ENCODE measurements at regions not wholly inside any gene's neighbourhood (a gene's known extent, or its start where the extent isn't known, plus 50 kb on each side); places are given as distances from the start of the nearest gene placed in this dataset.

DNA sequence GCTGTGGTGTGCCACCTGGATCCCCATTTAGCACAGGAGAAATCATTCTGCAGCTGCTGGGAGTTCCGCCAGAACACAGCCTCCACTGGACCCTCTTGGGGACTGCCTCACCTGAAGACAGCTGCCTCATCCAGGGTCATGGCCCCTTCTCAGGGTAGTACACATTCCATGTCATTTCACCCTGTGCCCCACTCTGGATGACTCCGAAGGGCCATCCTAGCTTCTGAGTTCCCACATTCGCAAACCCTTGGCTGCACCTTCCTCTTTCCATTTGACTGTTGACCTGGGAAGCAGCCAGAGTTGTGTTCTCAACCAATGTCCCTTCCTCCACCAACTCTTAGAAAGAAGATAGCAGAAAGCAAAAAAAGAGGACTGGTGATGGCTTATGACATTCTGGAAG lies 125.6 kb upstream of the TBX20 start:
- no peaks in the 10 kb centered on the region for H3K4me1 Mint-ChIP-seq
- no peaks in the 10 kb centered on the region for H3K36me3 Mint-ChIP-seq
- H3K9me3 Mint-ChIP-seq, result peaks cover 0 to 6% (median 0%) of the 10 kb centered on the region in 3 donors
- ChIA-PET CTCF (no interaction called here), POLR2A (no interaction called here)
- H3K9me3 ChIP-seq, result no peaks in the 10 kb centered on the region
- H3K27me3 Mint-ChIP-seq, result peaks cover 2 to 25% of the 10 kb centered on the region in 2 donors
- H3K27ac Mint-ChIP-seq, result no peak overlapping the region
- 80% methylated on average over 3 of the region's 3 CpGs for WGBS (ENCODE audit: insufficient coverage)
- DNase-seq (no peak), ATAC-seq (replicated peaks in 1 of 4) (no peak)
- H3K27me3 ChIP-seq (replicated peaks in 1 of 2; ENCODE audit: control insufficient read depth in 2 of 2, extremely low read depth in 1 of 2, insufficient read depth in 2 of 2, low read length in 1 of 2), result peaks cover 0 to 12% of the 10 kb centered on the region in 2 experiments
- no peak overlapping the region for H3K4me3 Mint-ChIP-seq
- H3K4me1 ChIP-seq (ENCODE audit: control insufficient read depth in 1 of 2, extremely low read depth in 1 of 2, insufficient read depth in 2 of 2, low read length in 2 of 2), result no peaks in the 10 kb centered on the region
- H3K27ac ChIP-seq (ENCODE audit: low read length), result no peak overlapping the region
- no peak overlapping the region for H3K4me3 ChIP-seq (ENCODE audit: control insufficient read depth in 1 of 2, extremely low read depth in 1 of 2, low read length in 1 of 2)
- no peaks in the 10 kb centered on the region for H3K36me3 ChIP-seq (ENCODE audit: control insufficient read depth in 2 of 2, extremely low read depth in 1 of 2, insufficient read depth in 1 of 2, low read length in 1 of 2)

DNA sequence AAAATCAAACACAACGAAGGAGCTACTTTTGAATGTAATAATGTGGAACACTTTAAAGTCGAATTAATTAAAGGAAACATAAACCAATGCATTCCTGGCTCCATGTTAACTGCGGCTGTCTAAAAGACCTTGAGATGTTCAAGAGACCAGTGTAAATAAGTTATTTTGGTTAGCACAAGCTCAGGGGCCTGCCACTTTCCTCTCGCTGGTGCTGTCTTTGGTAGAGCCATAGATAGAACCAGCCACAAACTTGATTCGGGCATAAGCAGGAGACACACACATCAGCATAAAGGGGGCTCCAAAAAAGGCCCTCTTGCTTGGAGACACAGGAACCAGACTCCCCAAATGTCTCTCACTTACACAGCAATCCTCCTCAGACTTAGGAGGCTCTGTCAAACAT lies 121.6 kb upstream of the TBX20 start:
- WGBS (ENCODE audit: insufficient coverage), result 75% methylated on average over 2 of the region's 5 CpGs
- peaks cover 0 to 13% (median 0%) of the 10 kb centered on the region in 3 donors for H3K9me3 Mint-ChIP-seq
- CTCF ChIA-PET, result no interaction called here
- DNase-seq, result no peak
- Histone ChIP-seq H3K27me3 (replicated peaks in 1 of 2; ENCODE audit: control insufficient read depth in 2 of 2, extremely low read depth in 1 of 2, insufficient read depth in 2 of 2, low read length in 1 of 2) (peaks cover 0 to 12% of the 10 kb centered on the region in 2 experiments), H3K9me3 (no peaks in the 10 kb centered on the region), H3K36me3 (ENCODE audit: control insufficient read depth in 2 of 2, extremely low read depth in 1 of 2, insufficient read depth in 1 of 2, low read length in 1 of 2) (no peaks in the 10 kb centered on the region), H3K4me3 (ENCODE audit: control insufficient read depth in 1 of 2, extremely low read depth in 1 of 2, low read length in 1 of 2) (no peak overlapping the region), H3K4me1 (ENCODE audit: control insufficient read depth in 1 of 2, extremely low read depth in 1 of 2, insufficient read depth in 2 of 2, low read length in 2 of 2) (no peaks in the 10 kb centered on the region), H3K27ac (ENCODE audit: low read length) (no peak overlapping the region)
- no peak overlapping the region for H3K4me3 Mint-ChIP-seq
- H3K27me3 Mint-ChIP-seq, result peaks cover 2 to 22% of the 10 kb centered on the region in 2 donors
- POLR2A ChIA-PET, result no interaction called here
- no peaks in the 10 kb centered on the region for H3K36me3 Mint-ChIP-seq
- ATAC-seq (replicated peaks in 1 of 4), result no peak
- no peaks in the 10 kb centered on the region for H3K4me1 Mint-ChIP-seq
- H3K27ac Mint-ChIP-seq, result no peak overlapping the region

DNA sequence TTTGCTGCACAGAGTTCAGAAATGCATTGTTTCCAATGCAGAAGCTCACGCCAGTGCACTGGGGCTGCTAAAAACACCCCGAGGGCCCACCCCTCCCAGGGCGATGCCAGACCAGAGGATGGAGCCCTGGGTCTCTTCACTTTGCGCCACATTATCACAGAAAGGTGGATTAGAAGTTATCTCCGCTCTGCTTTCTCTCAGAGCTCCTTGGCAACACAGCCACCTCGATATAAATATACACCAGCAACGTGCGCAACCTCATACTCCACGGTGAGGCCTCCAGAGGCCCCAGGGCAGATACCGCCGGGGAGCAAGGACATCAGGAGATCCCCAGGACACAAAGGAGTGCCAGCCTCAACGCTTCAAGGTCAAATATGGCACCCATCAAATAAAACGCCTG lies 121.0 kb upstream of the TBX20 start:
- H3K27me3 Mint-ChIP-seq, result peaks cover 2 to 21% of the 10 kb centered on the region in 2 donors
- H3K4me1 ChIP-seq (ENCODE audit: control insufficient read depth in 1 of 2, extremely low read depth in 1 of 2, insufficient read depth in 2 of 2, low read length in 2 of 2), result no peaks in the 10 kb centered on the region
- H3K4me3 Mint-ChIP-seq, result no peak overlapping the region
- H3K27me3 ChIP-seq (replicated peaks in 1 of 2; ENCODE audit: control insufficient read depth in 2 of 2, extremely low read depth in 1 of 2, insufficient read depth in 2 of 2, low read length in 1 of 2), result peaks cover 0 to 12% of the 10 kb centered on the region in 2 experiments
- DNase-seq, result no peak
- H3K36me3 ChIP-seq (ENCODE audit: control insufficient read depth in 2 of 2, extremely low read depth in 1 of 2, insufficient read depth in 1 of 2, low read length in 1 of 2), result no peaks in the 10 kb centered on the region
- POLR2A ChIA-PET, result no interaction called here
- no peaks in the 10 kb centered on the region for H3K9me3 ChIP-seq
- CTCF ChIA-PET, result no interaction called here
- no peak overlapping the region for H3K27ac Mint-ChIP-seq
- H3K36me3 Mint-ChIP-seq, result no peaks in the 10 kb centered on the region
- peaks cover 0 to 13% (median 0%) of the 10 kb centered on the region in 3 donors for H3K9me3 Mint-ChIP-seq
- H3K4me1 Mint-ChIP-seq, result no peaks in the 10 kb centered on the region
- no peak for ATAC-seq (replicated peaks in 1 of 4)
- 66% methylated on average over 11 of the region's 13 CpGs for WGBS (ENCODE audit: insufficient coverage)
- no peak overlapping the region for H3K27ac ChIP-seq (ENCODE audit: low read length)
- H3K4me3 ChIP-seq (ENCODE audit: control insufficient read depth in 1 of 2, extremely low read depth in 1 of 2, low read length in 1 of 2), result no peak overlapping the region

DNA sequence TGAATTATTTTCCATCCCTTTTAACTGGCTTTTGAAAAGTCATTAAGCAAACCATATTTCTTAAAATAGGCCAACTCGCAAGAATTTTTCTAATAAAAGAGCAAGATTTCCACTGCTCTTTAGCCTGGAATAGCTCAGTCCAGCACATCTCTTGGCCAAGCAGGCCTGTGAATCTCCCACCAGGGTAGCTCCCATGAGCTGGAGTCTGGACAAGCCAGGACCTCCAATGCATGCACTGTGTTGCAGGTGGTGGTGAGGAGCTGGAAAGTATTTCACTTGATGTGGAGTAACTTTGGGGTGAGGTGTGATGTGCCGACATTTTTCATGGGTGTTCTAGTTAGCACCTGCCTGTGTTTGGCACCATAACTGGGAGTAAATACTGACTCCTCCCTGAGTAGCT lies 117.3 kb upstream of the TBX20 start:
- peaks cover 1 to 12% of the 10 kb centered on the region in 2 donors for H3K27me3 Mint-ChIP-seq
- no peaks in the 10 kb centered on the region for H3K36me3 Mint-ChIP-seq
- H3K27me3 ChIP-seq (replicated peaks in 1 of 2; ENCODE audit: control insufficient read depth in 2 of 2, extremely low read depth in 1 of 2, insufficient read depth in 2 of 2, low read length in 1 of 2), result peaks cover 0 to 7% of the 10 kb centered on the region in 2 experiments
- H3K4me1 Mint-ChIP-seq, result no peaks in the 10 kb centered on the region
- no peak for ATAC-seq (replicated peaks in 1 of 4)
- no peak overlapping the region for H3K27ac ChIP-seq (ENCODE audit: low read length)
- no peak overlapping the region for H3K4me3 ChIP-seq (ENCODE audit: control insufficient read depth in 1 of 2, extremely low read depth in 1 of 2, low read length in 1 of 2)
- H3K4me3 Mint-ChIP-seq, result no peak overlapping the region
- H3K36me3 ChIP-seq (ENCODE audit: control insufficient read depth in 2 of 2, extremely low read depth in 1 of 2, insufficient read depth in 1 of 2, low read length in 1 of 2), result no peaks in the 10 kb centered on the region
- WGBS (ENCODE audit: insufficient coverage), result 81% methylated on average over 2 of the region's 2 CpGs
- no peak overlapping the region for H3K27ac Mint-ChIP-seq
- no peaks in the 10 kb centered on the region for H3K4me1 ChIP-seq (ENCODE audit: control insufficient read depth in 1 of 2, extremely low read depth in 1 of 2, insufficient read depth in 2 of 2, low read length in 2 of 2)
- H3K9me3 Mint-ChIP-seq, result peaks cover 0 to 13% (median 0%) of the 10 kb centered on the region in 3 donors
- H3K9me3 ChIP-seq, result no peaks in the 10 kb centered on the region
- ChIA-PET CTCF (no interaction called here), POLR2A (no interaction called here)
- no peak for DNase-seq

DNA sequence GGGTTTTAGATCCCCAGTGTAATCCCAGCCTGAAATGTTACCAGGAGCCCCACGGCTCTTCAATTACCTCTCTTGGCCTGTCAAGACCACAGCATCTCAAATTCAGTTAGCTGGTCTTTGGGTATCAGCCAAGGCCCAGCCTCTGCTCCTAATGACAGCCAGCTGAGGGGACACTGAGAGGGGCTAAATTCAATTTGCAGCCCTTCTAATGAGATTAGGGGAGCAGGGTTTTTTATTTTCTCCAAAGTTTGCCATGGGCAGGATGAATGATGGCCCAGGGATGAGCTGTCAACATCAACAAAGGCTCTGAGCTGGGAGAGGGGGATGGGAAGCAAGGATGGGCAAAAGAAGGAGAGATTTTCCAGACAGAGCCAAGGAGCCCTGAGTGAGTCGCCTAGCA lies 116.8 kb upstream of the TBX20 start:
- no peaks in the 10 kb centered on the region for H3K9me3 ChIP-seq
- WGBS (ENCODE audit: insufficient coverage), result no CpG with 5 or more reads among the region's 2 CpGs
- POLR2A ChIA-PET, result no interaction called here
- H3K36me3 ChIP-seq (ENCODE audit: control insufficient read depth in 2 of 2, extremely low read depth in 1 of 2, insufficient read depth in 1 of 2, low read length in 1 of 2), result no peaks in the 10 kb centered on the region
- ATAC-seq (replicated peaks in 1 of 4) (no peak), DNase-seq (no peak)
- no peak overlapping the region for H3K27ac Mint-ChIP-seq
- CTCF ChIA-PET, result no interaction called here
- H3K27me3 ChIP-seq (replicated peaks in 1 of 2; ENCODE audit: control insufficient read depth in 2 of 2, extremely low read depth in 1 of 2, insufficient read depth in 2 of 2, low read length in 1 of 2), result peaks cover 0 to 8% of the 10 kb centered on the region in 2 experiments
- H3K27me3 Mint-ChIP-seq, result peaks cover 1 to 12% of the 10 kb centered on the region in 2 donors
- no peaks in the 10 kb centered on the region for H3K36me3 Mint-ChIP-seq
- H3K4me1 Mint-ChIP-seq, result no peaks in the 10 kb centered on the region
- no peak overlapping the region for H3K4me3 ChIP-seq (ENCODE audit: control insufficient read depth in 1 of 2, extremely low read depth in 1 of 2, low read length in 1 of 2)
- no peaks in the 10 kb centered on the region for H3K4me1 ChIP-seq (ENCODE audit: control insufficient read depth in 1 of 2, extremely low read depth in 1 of 2, insufficient read depth in 2 of 2, low read length in 2 of 2)
- no peak overlapping the region for H3K4me3 Mint-ChIP-seq
- no peak overlapping the region for H3K27ac ChIP-seq (ENCODE audit: low read length)
- peaks cover 0 to 13% (median 0%) of the 10 kb centered on the region in 3 donors for H3K9me3 Mint-ChIP-seq

DNA sequence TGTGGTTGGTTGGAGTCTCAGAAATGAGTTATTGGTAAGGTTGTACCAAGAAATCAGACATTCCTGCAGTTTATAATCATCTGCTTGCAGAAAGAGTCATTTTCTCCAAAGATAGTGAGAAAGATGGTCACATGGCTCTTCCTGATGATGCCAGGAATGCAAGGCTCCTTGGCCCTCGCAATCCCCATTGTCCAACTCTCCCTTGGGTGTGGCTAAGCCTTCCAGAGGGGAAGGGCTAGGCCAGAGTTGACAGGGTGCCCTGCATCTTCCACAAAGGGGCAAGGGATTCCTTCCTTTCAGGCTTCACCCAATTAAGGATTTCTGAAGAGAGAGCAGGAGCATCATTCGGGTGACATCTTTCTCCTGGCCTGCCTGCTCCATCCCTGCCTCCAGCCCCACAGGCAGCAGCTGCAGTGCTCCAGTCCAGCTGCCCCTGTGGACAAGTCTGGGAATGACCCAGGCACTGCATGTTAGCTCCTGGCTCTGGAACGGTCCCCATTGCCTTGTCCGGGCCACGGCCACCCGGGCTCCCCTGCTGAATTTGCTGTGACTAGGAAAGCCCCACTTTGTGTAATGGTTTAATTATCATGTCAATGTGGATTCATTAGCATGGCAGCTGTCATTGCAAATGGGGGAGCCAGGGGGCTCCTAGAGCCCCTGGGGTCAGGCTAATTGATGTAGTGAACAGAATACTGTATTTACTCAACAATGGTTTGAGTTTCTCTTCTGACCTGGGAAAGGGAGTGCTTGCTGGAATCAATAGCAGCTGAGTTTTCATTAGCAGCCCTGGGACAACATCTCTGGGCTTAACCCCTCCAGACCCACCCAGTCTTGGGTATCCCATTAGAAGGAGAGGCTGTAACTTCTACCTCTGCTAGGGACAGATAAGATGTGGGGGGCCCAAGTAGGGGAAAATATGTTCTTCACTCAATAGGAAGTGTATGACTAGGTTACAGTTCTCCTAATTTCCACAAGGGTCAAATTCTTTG lies 112.6 kb upstream of the TBX20 start:
- ChIA-PET POLR2A (no interaction called here), CTCF (interaction anchor here in 1 of 2 donors (0.7 kb wide), 1 partner anchor 200 kb away, joined by 3 read pairs; no protein-coding TSS in a partner anchor)
- no peak overlapping the region for H3K4me3 Mint-ChIP-seq
- no peaks in the 10 kb centered on the region for H3K9me3 Mint-ChIP-seq
- ATAC-seq (replicated peaks in 1 of 4) (no peak), DNase-seq (no peak)
- H3K4me3 ChIP-seq (ENCODE audit: control insufficient read depth in 1 of 2, extremely low read depth in 1 of 2, low read length in 1 of 2), result no peak overlapping the region
- H3K27ac Mint-ChIP-seq, result no peak overlapping the region
- peaks cover 1 to 7% of the 10 kb centered on the region in 2 donors for H3K27me3 Mint-ChIP-seq
- H3K36me3 ChIP-seq (ENCODE audit: control insufficient read depth in 2 of 2, extremely low read depth in 1 of 2, insufficient read depth in 1 of 2, low read length in 1 of 2), result no peaks in the 10 kb centered on the region
- 87% methylated on average over 5 of the region's 6 CpGs for WGBS (ENCODE audit: insufficient coverage)
- no peaks in the 10 kb centered on the region for H3K36me3 Mint-ChIP-seq
- H3K9me3 ChIP-seq, result no peaks in the 10 kb centered on the region
- H3K27ac ChIP-seq (ENCODE audit: low read length), result no peak overlapping the region
- H3K4me1 Mint-ChIP-seq, result no peaks in the 10 kb centered on the region
- peaks cover 0 to 8% of the 10 kb centered on the region in 2 experiments for H3K27me3 ChIP-seq (replicated peaks in 1 of 2; ENCODE audit: control insufficient read depth in 2 of 2, extremely low read depth in 1 of 2, insufficient read depth in 2 of 2, low read length in 1 of 2)
- no peaks in the 10 kb centered on the region for H3K4me1 ChIP-seq (ENCODE audit: control insufficient read depth in 1 of 2, extremely low read depth in 1 of 2, insufficient read depth in 2 of 2, low read length in 2 of 2)

Data from T-cell (primary cell).